Right lobe of liver (tissue), 4 donors: ENCODE measurements at regions not wholly inside any gene's neighbourhood (a gene's known extent, or its start where the extent isn't known, plus 50 kb on each side); places are given as distances from the start of the nearest gene placed in this dataset.

Experiments used
- POLR2A ChIP-seq: fragments of 450-650 bp; IDR thresholded peaks from one replicate; pipeline ENCODE4 v1.6.1; 2017; ENCODE audit warnings: antibody characterized with exemption, mild to moderate bottlenecking
- TF ChIP-seq, protein P1 (sequence below), 4 donors: fragments of 200-600 bp in 3 of 4; fragments of 450-650 bp in 1 of 4; IDR thresholded peaks; one replicate each; pipeline versions ENCODE4 v1.5.1 to v1.8.0; 2016 to 2022; ENCODE audit warnings: antibody characterized with exemption in 4 of 4, mild to moderate bottlenecking in 2 of 4
- donor health status: DM: no; HTN: no; CAD: no.
- donor health status: DM: no; HTN: no; CAD: no.
- donor health status: DM: no; HTN: yes; CAD: no.

DNA sequence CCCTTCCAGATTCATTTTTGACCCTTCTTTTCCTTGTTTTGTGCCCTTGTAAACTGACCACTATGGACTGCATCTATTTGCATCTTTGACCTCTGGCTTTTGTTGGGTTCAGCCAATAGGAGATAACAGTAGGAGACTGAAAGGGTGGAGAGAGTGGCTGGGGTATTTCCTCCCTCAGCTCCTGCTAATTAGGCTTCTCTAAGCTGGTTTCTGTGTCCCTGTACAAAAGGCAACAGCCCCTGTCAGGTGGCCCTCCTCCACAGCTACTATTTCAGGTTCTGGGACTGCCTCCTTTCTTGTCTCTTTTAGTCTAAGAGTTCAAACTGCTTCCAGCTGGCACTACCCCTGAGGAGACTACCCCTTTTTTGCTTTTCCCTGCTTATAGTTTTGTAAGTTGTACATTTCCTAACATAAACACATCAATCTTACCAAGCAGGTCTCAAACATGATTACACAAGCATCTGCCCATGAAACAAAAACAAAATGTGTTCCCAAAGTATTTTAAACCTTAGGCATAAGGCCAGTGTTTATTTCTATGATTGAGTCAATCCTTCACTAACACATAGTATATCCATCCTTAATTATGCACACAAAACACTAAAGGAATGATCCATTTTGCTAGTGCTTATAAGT lies 262.0 kb upstream of the TRPM3 start:
- TF ChIP-seq POLR2A, result no peak
- TF ChIP-seq, protein P1, sequence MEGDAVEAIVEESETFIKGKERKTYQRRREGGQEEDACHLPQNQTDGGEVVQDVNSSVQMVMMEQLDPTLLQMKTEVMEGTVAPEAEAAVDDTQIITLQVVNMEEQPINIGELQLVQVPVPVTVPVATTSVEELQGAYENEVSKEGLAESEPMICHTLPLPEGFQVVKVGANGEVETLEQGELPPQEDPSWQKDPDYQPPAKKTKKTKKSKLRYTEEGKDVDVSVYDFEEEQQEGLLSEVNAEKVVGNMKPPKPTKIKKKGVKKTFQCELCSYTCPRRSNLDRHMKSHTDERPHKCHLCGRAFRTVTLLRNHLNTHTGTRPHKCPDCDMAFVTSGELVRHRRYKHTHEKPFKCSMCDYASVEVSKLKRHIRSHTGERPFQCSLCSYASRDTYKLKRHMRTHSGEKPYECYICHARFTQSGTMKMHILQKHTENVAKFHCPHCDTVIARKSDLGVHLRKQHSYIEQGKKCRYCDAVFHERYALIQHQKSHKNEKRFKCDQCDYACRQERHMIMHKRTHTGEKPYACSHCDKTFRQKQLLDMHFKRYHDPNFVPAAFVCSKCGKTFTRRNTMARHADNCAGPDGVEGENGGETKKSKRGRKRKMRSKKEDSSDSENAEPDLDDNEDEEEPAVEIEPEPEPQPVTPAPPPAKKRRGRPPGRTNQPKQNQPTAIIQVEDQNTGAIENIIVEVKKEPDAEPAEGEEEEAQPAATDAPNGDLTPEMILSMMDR (IDR thresholded peaks at IDR 0.05), result no peak
